GM19025 (cell line): ENCODE measurements at regions not wholly inside any gene's neighbourhood (a gene's known extent, or its start where the extent isn't known, plus 50 kb on each side); places are given as distances from the start of the nearest gene placed in this dataset.

ENCODE experiments used
- ATAC-seq: cut with Tn5 transposase; IDR thresholded peaks from one replicate; pipeline ENCODE4 v1.9.1; 2021; ENCODE audit warnings: mild to moderate bottlenecking, low read depth, moderate library complexity; ENCODE audit not compliant: unreplicated experiment

DNA sequence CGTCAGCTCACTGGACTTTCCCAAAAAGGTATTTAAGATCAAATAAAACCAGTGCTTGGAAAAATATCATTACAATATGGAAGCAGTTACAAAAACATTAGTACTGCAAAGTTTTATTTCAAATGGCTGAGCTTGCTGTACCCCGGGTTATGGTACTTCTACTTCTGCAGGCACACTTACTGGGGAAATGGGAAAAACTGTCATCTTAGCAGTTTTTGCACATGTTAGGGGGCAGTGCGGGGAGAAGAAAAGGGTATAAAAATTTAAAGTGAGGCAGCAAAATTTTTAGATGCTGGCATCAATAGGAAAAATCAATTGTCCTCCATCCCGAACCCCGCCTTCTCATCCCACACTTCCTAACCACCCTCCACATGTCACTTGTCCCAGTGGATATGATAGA is 133.4 kb downstream of the ATG4C start:
- ATAC-seq = no peak

DNA sequence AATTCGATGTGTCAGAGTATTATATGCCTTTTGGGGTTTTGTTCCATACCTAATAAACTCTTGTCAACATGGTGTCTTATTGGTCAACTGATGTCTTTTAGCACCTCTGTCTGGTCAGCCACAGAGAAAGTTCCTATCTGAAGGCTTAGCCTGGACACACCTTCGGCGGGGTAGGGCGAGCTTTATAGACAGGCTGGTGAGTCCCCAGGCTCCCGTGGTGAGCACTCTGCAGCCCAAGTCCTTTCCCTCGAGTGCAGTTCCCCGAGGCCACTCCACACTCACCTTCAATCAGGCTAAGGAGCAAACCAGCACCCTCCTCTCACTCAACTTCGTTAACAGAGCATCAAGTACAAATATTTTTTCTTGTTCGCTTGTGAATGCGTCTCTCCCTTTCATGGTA is 133.9 kb downstream of the ATG4C start:
- no peak for ATAC-seq

DNA sequence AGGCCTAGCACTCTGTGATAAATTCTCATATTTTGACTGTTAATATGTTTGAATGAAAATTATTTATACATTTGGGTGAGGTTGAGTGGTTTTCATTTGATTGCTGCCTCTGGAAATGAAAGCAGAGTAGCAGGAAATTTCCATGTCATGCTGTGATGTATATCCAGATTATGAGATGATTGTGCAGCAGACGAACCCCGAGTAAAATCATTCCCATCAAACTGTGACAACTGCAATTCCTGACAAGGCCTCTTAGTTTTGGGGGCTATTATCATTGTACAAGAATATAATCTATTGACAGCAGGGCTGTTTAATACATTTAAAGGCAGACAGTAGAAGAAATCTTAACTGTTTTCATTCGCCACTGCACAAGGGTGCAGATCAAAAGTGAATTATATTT is 134.8 kb downstream of the ATG4C start:
- ATAC-seq = no peak

DNA sequence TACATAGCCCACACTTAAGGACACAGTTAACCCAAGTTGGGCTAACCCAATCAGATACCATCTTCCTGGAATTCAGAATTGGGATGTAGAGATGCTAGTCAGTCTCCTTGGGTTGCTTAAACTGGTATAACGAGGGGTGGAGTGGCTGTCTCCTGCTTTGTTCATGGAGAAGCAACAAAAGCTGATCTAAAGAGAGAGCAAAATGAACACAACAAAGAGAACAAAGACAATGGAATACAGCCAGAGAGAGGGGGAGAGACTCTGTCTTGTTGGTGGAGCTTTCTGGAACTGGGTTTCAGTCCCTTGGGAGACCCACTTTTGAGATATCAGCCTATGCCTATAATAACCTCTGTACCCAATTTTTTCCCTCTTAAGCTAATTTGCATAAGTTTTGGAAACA is 138.1 kb downstream of the ATG4C start:
- ATAC-seq = no peak

DNA sequence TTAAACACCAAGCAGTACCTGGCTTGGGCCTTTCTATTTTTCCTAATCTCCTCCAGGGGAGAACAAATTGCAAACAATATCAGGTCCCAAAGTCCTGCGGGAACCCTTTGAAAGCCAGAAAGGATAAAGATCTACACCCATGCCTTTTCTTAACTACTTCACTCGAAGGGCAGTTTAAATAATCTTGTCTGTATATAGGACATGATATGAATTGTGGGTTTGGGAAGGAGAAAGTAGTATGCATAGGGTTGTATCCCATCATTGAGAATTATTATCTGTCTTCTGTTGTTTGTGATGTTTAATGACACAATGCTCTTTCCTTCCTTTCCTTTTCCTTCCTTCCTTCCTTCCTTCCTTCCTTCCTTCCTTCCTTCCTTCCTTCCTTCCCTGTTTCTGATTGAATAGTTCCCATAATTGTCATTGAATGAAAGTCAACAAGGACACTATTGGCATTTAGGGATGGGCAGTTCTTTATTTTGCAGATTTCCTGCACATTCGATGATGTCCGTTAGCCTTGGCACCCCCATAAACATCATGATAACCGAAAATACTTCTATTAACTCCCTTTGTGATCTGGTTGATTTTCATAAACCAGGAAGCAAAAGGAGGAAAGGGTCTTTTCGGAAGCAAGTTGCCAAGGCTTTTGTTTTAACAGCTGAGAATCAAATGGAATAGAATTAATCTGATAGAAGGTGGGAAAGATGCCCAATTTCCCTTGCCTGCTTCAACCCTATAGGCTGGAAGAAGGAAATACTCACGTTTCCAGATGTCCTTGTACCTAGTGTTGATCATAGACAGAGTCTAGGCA is 141.3 kb downstream of the ATG4C start:
- no peak for ATAC-seq

DNA sequence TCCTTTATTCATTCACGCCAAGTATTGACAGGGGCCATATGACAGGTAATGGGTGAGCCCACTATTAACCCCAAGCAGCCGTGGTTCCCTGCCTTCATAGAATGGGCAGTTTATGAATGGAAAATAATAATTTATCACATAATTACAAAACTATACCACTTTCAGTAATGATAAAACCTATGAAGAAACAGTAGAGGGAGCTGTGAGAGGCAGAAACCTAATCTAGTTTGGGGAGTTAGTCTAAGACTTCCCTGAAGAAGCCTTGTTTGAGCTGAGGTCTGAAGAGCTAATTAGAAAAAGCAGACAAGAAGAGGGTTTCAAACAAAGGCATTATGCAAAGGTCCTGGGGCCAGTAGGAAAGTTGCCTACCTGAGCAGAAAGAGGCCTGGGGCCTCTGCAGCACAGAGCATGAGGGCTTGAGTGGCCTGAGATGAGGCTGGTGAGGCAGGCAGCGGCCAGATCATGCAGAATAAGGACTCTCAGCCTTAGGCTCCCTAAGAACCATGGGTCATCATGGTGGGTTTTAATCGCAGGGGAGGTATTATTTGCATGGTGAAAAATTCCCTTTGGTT is 142.8 kb downstream of the ATG4C start:
- no peak for ATAC-seq

DNA sequence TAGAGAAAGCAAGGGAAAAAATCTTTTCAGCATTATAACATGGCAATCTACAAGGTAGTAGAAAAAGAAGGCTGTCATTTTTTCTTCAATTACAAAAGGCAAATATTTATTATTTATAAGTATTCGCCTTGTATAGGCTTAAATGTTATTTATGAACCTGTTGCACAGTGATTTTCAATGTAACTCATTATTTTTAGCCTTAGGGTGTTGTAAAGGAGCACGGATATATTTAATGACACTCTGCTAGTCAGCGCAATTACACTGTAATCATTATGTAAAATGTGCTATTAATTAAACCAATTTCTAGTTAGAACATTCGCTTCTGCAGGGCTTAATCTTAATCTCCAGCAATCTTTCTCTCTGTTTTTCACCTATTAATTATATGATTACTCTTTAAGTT is 145.0 kb downstream of the ATG4C start:
- no peak for ATAC-seq

DNA sequence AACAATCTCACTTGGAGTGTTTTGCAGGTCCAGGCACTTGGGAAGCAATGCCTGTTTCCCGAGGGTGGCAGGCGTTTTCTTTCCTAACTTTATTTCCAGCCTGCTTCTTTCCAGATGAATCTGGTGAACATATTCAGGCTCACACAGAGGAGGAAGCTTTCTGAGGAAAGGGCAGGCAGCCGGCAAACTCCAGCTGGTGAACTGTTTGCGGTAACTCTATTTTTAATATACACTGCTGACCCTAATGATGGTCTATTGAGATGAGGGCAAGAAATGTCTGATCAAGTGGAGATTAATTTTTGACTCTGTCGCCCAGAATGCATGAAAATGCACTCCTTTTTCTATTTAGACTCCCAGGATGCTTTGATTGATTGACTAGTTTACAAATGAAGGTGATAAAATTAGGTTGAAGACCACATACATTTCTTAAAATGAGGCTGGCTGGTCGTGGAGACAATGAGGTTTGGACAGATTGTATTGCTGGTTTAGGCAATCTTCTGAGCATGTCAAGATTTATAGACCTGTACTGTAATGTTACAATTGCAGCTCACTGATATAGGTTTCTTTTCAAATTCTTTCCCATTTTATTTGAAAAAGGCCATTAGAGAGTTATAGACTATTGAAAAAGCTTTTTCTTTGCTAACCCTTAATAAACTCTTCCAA is 153.8 kb downstream of the ATG4C start:
- no peak for ATAC-seq

DNA sequence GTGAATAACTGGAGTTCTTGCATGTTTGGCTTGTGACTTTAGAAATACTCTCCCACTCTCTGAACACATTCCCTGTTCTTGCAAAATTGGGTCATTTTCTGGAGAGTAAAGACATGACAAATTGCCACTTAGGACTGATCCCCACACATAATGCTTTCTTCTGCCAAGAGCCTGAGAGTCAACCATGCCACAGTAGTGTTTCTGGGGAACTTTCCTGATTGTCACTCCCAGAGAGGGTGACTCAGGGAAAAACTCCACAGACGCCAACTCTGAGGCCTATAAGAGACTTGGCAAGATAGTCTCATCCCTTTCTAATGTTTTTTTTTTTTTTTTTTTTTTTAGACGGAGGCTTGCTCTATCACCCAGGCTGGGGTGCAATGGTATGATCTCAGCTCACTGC is 157.8 kb downstream of the ATG4C start:
- ATAC-seq = no peak

DNA sequence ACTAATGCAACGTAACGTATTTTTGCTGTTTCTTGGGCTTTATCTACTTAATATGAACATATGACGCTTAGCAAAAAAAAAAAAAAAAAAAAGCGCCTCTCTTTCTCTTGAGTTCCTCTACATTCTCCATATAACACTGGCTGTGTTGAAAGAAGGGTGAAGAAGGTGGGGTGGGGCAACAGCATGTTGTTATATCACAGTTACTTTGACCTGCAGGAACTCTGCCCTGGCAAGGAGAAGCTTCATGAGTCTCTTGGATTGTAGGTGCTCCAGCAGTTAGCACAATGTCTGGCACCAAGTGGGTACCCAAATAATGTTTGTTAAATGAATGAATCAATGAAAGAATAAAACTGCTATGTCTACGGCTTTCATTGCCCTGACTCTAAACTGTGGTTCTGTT is 162.6 kb downstream of the ATG4C start:
- no peak for ATAC-seq

DNA sequence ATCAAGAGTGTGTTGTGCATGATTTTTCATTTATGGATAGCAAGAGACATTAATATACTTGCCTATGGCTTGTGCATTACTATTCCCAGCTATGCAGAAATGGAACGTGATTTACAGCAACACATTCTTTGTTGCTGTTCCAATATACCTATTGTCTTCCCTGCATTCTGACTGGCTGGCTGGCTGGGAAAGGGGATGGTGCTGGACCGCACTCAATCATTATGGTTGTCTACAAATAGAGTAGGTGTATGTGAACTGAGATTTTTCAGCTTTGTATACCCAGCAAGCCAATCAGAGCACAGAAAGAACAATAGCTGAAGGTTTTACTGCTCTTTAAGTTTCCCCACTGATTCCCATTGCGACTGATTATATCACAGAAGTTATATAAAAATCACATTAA is 167.5 kb downstream of the ATG4C start:
- ATAC-seq = no peak

DNA sequence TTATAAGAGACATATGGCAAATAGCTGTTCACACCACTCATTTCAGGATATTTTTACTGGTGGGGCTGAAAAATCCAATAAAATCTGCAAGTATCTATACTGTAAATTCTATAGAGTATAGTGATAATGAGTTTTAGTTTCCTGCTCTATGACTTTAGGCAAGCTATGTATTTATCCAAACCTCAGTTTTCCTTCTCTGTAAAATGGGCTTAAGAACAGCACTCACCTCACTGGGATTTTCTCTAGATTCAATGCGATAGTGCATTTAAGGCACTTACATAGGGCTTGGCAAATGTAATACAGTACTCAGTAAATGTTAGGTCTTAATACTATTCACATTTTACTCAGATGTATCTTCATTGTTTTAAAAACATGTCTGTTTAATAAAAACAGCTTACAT is 168.7 kb downstream of the ATG4C start:
- no peak for ATAC-seq

DNA sequence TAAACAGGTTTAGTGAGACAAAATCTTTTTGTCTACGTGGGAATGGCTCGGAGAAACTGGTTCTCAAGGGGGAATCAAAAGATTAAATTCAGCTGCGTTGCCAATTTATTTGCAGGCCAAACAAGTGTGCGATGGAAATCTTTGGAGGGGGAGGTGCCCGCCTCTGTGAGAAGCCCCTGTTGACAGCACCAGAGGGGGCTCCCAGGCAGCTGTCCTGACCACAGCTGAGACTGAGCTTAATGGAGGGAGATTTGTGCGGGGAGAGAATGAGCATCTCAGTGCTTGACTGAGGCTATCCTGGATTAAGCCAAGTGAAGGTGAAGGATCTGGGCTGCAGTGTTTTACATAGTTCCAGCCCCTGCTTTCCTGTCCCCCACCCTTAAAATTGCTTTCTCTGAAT is 169.7 kb downstream of the ATG4C start:
- no peak for ATAC-seq

DNA sequence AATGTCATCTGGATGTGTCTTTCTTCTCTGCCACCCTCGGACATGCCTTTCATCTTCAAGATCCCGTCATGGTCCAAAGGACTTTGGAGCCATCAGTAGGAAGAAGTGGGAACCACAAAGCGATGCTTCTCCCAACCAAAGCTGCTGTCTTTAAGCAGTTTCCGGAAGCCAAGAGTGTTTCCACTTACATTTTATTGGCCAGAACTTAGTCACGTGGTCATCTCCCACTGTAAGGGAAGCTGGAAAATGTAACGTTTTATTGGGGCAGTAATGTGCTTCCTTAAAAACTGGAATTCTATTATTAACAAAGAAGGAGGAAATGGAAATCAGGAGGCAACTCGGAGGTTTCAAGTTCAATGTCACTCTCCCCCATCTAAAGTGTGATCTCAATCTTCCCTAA is 170.8 kb downstream of the ATG4C start:
- ATAC-seq = no peak

DNA sequence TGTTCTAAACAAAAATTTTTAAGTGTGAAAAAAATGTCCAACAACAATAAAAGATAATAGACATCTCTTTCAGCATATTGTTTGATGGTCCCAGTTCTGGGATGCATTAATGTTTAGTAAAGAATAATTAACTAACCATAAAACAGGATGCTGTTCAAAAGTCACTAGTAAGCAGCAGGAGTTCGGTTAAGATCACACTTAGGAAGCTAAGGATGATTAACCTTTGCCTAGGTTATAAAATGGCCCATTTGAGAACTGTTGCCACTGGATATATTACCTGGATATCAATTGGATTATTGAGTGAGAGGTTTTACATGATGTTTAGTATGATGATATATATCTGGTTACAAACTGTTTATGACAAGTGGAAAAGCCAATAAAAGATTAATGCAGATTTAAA is 171.7 kb downstream of the ATG4C start:
- ATAC-seq = no peak

DNA sequence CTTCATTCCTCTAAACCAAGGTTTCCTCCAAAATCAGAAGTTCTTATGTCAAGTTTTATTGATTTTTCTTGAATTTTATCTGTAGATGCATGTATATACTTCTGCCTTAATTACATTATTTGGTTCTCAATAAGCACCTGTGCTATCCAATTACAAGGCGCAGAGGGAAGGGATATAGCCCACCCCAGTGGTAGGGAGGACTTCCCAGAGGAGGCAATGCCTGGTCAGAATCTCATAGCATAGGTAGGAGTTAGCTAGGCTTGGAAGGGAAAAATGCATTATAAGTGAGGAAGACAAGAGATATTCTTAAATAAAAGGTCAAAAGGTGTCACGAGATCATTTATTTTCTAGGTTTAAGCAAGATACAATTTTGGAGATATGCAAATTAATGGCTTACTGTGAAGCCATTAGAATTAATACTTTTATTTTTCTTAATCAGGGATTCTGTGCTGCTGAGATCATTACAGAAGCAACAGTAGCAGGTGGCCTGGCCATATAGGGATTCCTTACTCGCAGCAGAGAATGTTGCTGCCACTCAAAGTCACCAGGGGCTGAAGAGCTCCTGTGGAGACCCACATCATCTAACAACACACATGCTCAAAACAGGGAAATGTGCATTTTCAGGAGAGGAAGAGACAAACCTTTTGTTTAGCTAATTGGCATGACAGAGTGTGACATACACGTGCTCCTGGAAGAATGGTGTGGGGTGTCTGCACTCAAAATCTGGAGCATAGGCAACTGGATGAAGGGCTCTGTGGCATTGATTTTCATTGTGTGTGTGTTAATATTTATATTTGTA is 178.3 kb downstream of the ATG4C start:
- no peak for ATAC-seq

DNA sequence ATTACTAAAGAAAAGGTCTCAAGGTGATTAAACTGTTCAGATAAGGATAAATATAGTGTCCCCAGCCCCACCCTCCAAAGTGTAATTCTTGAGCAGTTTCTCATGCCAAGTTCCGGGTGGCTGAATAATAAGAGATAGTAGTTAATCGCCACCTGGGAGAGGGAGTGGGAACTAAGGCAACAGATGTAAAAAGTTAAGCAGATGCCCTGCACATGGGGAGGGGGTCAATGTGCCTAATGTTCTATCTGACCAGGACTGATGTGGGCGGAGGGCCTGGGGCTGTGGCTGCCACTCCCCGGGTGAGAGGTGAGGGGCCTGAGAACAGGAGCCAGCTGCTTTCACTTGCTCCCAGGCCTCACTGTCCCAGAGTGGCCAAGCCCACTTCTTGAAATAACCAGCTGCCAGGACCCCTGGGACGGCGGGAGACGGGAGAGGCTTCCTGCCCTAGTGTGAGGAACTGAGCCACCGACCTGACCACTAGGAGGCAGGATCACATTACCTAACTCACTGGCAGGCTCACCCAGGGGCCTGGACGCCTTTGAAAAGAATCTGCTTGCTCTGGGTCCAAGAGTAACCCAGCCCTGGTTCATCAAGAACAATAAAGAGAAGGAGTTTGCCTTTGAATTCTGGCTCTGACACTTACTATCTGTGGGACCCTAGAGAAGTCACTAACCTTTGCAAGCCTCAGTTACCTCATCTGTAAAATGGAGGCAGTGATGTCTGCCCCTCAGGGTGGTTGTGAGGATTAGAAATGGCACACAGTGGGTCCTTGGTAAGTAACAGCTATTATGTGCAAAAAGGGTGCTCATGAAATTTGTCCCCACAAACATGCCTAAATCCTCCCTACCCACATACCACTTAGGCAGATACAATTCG is 179.2 kb downstream of the ATG4C start:
- no peak for ATAC-seq

DNA sequence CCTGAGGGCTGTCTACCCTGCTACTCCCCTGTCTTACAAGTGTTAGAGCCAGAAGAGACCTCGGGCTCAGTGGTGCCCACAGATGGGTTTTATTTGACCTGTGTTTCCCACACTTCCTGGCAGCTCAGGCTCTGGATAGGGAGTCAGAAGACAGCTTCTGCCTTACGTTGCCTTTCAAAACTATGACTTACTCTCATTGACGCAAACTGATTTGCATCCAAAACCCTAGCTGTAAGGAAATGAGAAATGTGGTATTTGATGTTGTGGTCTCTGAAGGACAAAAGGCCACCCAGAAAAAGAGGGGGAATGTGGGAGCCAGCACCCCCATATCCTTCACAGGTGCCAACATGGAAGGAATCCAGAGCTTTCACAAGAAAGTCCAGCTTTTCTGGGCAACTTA is 180.2 kb downstream of the ATG4C start:
- ATAC-seq = no peak

DNA sequence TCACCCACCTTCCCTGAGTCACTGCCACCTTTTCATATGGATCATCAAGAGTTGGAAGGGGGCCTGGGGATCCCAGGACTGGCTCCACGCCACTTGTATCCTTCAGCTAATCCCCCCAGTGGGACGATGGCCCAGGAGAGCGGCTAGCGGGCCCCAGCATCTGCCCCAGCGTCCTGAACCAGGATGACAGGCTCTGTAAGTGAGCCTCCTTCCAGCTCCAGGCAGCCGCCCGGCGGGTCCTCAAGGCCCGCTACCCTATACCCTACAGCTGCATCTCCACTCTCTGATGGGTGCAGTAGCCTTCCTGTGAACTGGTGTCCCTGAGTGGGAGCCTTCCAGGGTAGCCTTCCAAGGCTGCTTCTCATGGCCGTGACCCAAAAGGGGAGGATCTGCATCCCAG is 183.1 kb downstream of the ATG4C start:
- ATAC-seq = no peak

DNA sequence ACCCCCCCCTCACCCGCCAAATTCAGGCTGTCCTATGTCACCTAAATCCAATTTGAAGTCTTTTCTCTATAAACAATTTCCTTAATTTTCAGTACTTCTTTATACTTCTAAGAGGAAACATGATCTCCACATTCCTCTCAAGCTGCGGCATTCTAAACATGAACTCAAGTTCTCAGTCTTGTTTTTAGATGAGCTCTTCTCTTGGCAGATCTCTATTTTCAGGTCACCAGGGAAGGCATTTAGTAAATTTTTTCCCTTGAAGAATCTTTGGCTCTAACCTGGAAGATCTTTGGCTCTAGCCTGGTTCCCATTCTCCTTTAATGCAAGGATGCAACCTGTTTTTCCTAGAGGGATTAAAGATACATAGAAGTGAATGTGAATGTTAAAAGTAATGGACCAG is 193.4 kb downstream of the ATG4C start:
- no peak for ATAC-seq
